Endothelial cell of umbilical vein (primary cell): ENCODE measurements at regions not wholly inside any gene's neighbourhood (a gene's known extent, or its start where the extent isn't known, plus 50 kb on each side); places are given as distances from the start of the nearest gene placed in this dataset.

ENCODE experiments used
- BruUV-seq: library from RNA; stranded (reverse); fragments of 400-500 nt; replicated peaks from 2 replicates; lab custom pipeline; 2021; lab: Mats Ljungman, UMichigan
- CTCF ChIA-PET: fragments of 300-600, 350-600 bp; sonication (Branson Sonifier 250); formaldehyde crosslinking; loops from one replicate; lab custom pipeline; 2021; ENCODE audit warnings: antibody characterized with exemption, inconsistent platforms; lab: Charles Lee
- POLR2A ChIA-PET: fragments of 300-600, 350-600 bp; sonication (Branson Sonifier 250); formaldehyde crosslinking; loops from one replicate; lab custom pipeline; 2021; ENCODE audit warnings: antibody characterized with exemption, inconsistent platforms; lab: Charles Lee
- DNase-seq: peaks from one replicate; pipeline ENCODE4 v3.0.0-alpha.2; 2011; ENCODE audit warnings: low read depth, low spot score
- FAIRE-seq: peaks from 2 replicates; lab custom pipeline; 2011; peaks lifted over from hg19 to GRCh38; lab: Jason Lieb, UNC
- H2AFZ ChIP-seq: 2 replicates; pipeline ENCODE4 v1.6.0; 2012; ENCODE audit warnings: low read depth, low read length, control low read depth, inconsistent platforms
- H3K27ac ChIP-seq: 2 replicates; pipeline ENCODE4 v1.5.1; 2011; ENCODE audit warnings: low read depth, mild to moderate bottlenecking, control low read depth, low read length, moderate library complexity; ENCODE audit not compliant: insufficient read depth
- H3K27me3 ChIP-seq, 2 experiments: 2 replicates each; pipeline versions ENCODE4 v1.6.0 to v1.6.1; 2011; ENCODE audit warnings: low read length in 2 of 2, mixed read lengths in 1 of 2; ENCODE audit not compliant: control insufficient read depth in 2 of 2, insufficient read depth in 2 of 2
- H3K36me3 ChIP-seq, 2 experiments: 2 replicates in 1 of 2; 3 replicates in 1 of 2; pipeline ENCODE4 v1.5.1; 2011; ENCODE audit warnings: low read length in 2 of 2, mild to moderate bottlenecking in 1 of 2, moderate library complexity in 1 of 2; ENCODE audit not compliant: control insufficient read depth in 2 of 2, insufficient read depth in 2 of 2; ENCODE audit errors: extremely low read depth in 1 of 2
- H3K4me1 ChIP-seq: 3 replicates; pipeline ENCODE4 v1.5.1; 2011; ENCODE audit warnings: mild to moderate bottlenecking, low read length; ENCODE audit not compliant: control insufficient read depth, insufficient read depth; ENCODE audit errors: extremely low read depth
- H3K4me2 ChIP-seq: 2 replicates; pipeline ENCODE4 v1.6.1; 2011; ENCODE audit warnings: low read length, control low read depth, mixed read lengths; ENCODE audit not compliant: insufficient read depth
- H3K4me3 ChIP-seq, 3 experiments: fragments of 200-600 bp in 1 of 3; sonication (generic), shearing (Covaris generic) in 1 of 3; replicated peaks in 1 of 3; 2 replicates each; pipeline ENCODE4 v1.5.1; 2011 to 2016; ENCODE audit warnings: control low read depth in 3 of 3, low read length in 3 of 3, mild to moderate bottlenecking in 2 of 3, inconsistent platforms in 1 of 3, low read depth in 1 of 3, moderate library complexity in 1 of 3; ENCODE audit not compliant: insufficient read depth in 1 of 3
- H3K79me2 ChIP-seq: 2 replicates; pipeline ENCODE4 v1.6.0; 2012; ENCODE audit warnings: low read length, inconsistent platforms; ENCODE audit not compliant: control insufficient read depth, insufficient read depth
- H3K9ac ChIP-seq: replicated peaks from 2 replicates; pipeline ENCODE3; 2011; ENCODE audit warnings: low read length, control low read depth; ENCODE audit not compliant: insufficient read depth; ENCODE audit errors: extremely low read depth
- H3K9me1 ChIP-seq: replicated peaks from 3 replicates; pipeline ENCODE4 v1.6.0; 2011; ENCODE audit warnings: mild to moderate bottlenecking, low read length; ENCODE audit not compliant: control insufficient read depth, insufficient read depth; ENCODE audit errors: extremely low read depth
- H3K9me3 ChIP-seq: replicated peaks from 2 replicates; pipeline ENCODE4 v1.5.1; 2012; ENCODE audit warnings: low read length, inconsistent platforms; ENCODE audit not compliant: control insufficient read depth, insufficient read depth
- H4K20me1 ChIP-seq: replicated peaks from 2 replicates; pipeline ENCODE3; 2011; ENCODE audit warnings: mild to moderate bottlenecking, low read length; ENCODE audit not compliant: control insufficient read depth, insufficient read depth; ENCODE audit errors: extremely low read depth
- CTCF ChIP-seq, 2 donors: IDR thresholded peaks; 1 replicate in 1 of 2; 2 replicates in 1 of 2; pipeline ENCODE4 v1.5.1; 2011; ENCODE audit warnings: low read length in 2 of 2, mild to moderate bottlenecking in 2 of 2, moderate library complexity in 2 of 2, control low read depth in 1 of 2, inconsistent platforms in 1 of 2, low read depth in 1 of 2; ENCODE audit not compliant: insufficient read depth in 1 of 2; ENCODE audit errors: extremely low read depth in 1 of 2
- EZH2 ChIP-seq: IDR thresholded peaks from 2 replicates; pipeline ENCODE4 v1.6.1; 2012; ENCODE audit warnings: borderline replicate concordance, low read depth, mild to moderate bottlenecking, moderate library complexity, low read length, inconsistent platforms; ENCODE audit not compliant: severe bottlenecking
- FOS ChIP-seq: IDR thresholded peaks from 2 replicates; pipeline ENCODE4 v1.6.1; 2011; ENCODE audit warnings: mild to moderate bottlenecking, low read length, moderate library complexity, borderline replicate concordance; ENCODE audit not compliant: insufficient read depth
- GATA2 ChIP-seq: IDR thresholded peaks from 2 replicates; pipeline ENCODE4 v1.7.0; 2011; ENCODE audit warnings: low read depth, mild to moderate bottlenecking, moderate library complexity, mixed read lengths, low read length; ENCODE audit not compliant: insufficient read length, insufficient read depth
- JUN ChIP-seq: IDR thresholded peaks from 2 replicates; pipeline ENCODE4 v1.6.1; 2011; ENCODE audit warnings: borderline replicate concordance, low read depth; ENCODE audit not compliant: insufficient read length, insufficient read depth
- MAX ChIP-seq: IDR thresholded peaks from 2 replicates; pipeline ENCODE4 v1.6.1; 2011; ENCODE audit not compliant: insufficient read depth, insufficient read length
- MYC ChIP-seq: IDR thresholded peaks from one replicate; pipeline ENCODE4 v1.6.1; 2011; ENCODE audit warnings: mild to moderate bottlenecking, low read depth, low read length
- POLR2A ChIP-seq: IDR thresholded peaks from 2 replicates; pipeline ENCODE4 v1.6.1; 2012; ENCODE audit warnings: low read depth, mild to moderate bottlenecking, control low read depth, low read length
- POLR2AphosphoS5 ChIP-seq: IDR thresholded peaks from 2 replicates; pipeline ENCODE4 v1.6.1; 2012; ENCODE audit warnings: low read depth, mild to moderate bottlenecking, control low read depth, low read length, moderate library complexity; ENCODE audit not compliant: insufficient read depth
- dilution Hi-C: fragments of 300-500 bp; cut with MboI; formaldehyde crosslinking; loops from one replicate; pipeline ENCODE4 v1.15.0; 2019; ENCODE audit warnings: low sequenced_read_pairs; ENCODE audit not compliant: extremely low pct_ligation_motif_present
- intact Hi-C: fragments of 100-400 bp; cut with micrococcal nuclease; formaldehyde crosslinking; loops from one replicate; pipeline ENCODE4 v1.10.0; 2022

GRCh38 chr6:48024956-48025355 lies 86.0 kb downstream of the PTCHD4 start:
- no peaks in the 10 kb centered on the region for H3K9me1 ChIP-seq
- H3K27ac ChIP-seq = no peak overlapping the region
- DNase-seq (no peak), FAIRE-seq (no peak)
- no peak overlapping the region for H3K4me2 ChIP-seq
- no peak overlapping the region for H3K4me3 ChIP-seq
- no peaks in the 10 kb centered on the region for H3K79me2 ChIP-seq
- ChIA-PET CTCF (no interaction called here), POLR2A (no interaction called here)
- BruUV-seq = no TSS peak
- H3K9ac ChIP-seq = no peak overlapping the region
- H3K27me3 ChIP-seq = no peaks in the 10 kb centered on the region
- no peak overlapping the region for H2AFZ ChIP-seq
- H3K4me1 ChIP-seq = no peaks in the 10 kb centered on the region
- H3K36me3 ChIP-seq = no peaks in the 10 kb centered on the region
- H3K9me3 ChIP-seq = no peaks in the 10 kb centered on the region
- intact Hi-C loops (no loop called here), dilution Hi-C loops (no loop called here)
- TF ChIP-seq MYC (no peak), MAX (no peak), JUN (no peak), EZH2 (no peak), POLR2AphosphoS5 (no peak), FOS (no peak), GATA2 (no peak), POLR2A (no peak), CTCF (IDR thresholded peaks at IDR 0.05; ENCODE audit: extremely low read depth in 1 of 2, insufficient read depth in 1 of 2, low read depth in 1 of 2, low read length in 2 of 2) (no peak)
- H4K20me1 ChIP-seq = no peaks in the 10 kb centered on the region
